ENCODE measurements at regions not wholly inside any gene's neighbourhood (a gene's known extent, or its start where the extent isn't known, plus 50 kb on each side); places are given as distances from the start of the nearest gene placed in this dataset.

DNA sequence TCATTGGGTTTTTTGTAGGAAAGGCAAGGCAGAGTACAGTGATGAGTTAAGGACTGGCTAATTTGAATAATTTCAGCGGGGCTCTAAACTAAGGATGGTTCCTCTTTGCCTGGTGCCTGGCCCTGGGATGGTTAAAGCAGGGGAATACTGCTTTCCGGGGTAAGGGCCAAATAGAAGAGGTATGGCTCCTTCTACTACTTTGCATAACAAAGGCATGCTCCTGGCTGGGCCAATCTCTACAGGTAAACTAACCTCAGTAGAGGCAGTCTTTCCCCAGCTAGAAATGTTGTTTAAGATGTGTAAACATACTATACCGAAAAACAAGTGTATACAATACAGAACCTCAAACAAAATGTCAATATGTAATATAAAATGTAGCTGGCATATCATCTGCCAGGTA is 1239.0 kb downstream of the SLC16A7 start:
- ATAC-seq (no peak), DNase-seq (ENCODE audit: extremely low read depth in 1 of 4, low spot score in 3 of 4) (no peak), FAIRE-seq (no peak)
- H4K20me1 ChIP-seq (replicated peaks; ENCODE audit: control insufficient read depth, insufficient read depth, low read length), result no peaks in the 10 kb centered on the region
- H3K79me2 ChIP-seq (ENCODE audit: control insufficient read depth, insufficient read depth, low read length), result no peaks in the 10 kb centered on the region
- no peaks in the 10 kb centered on the region for H3K9me3 ChIP-seq (replicated peaks; ENCODE audit: control insufficient read depth, insufficient read depth, low read depth, low read length)
- H3K27ac ChIP-seq (ENCODE audit: extremely low read depth, low read depth, low read length), result no peak overlapping the region
- H3K4me2 ChIP-seq (ENCODE audit: insufficient read depth, low read length), result no peak overlapping the region
- H3K27me3 ChIP-seq (ENCODE audit: control insufficient read depth in 2 of 2, insufficient read depth in 2 of 2, low read length in 2 of 2), result no peaks in the 10 kb centered on the region
- no peaks in the 10 kb centered on the region for H3K4me1 ChIP-seq (replicated peaks in 1 of 2; ENCODE audit: control insufficient read depth in 2 of 2, insufficient read depth in 2 of 2, low read length in 2 of 2)
- no peak overlapping the region for H2AFZ ChIP-seq (ENCODE audit: low read depth, low read length)
- POLR2A ChIA-PET, result no interaction called here
- no peaks in the 10 kb centered on the region for H3K36me3 ChIP-seq (ENCODE audit: control insufficient read depth, insufficient read depth, low read length)
- CTCF ChIA-PET (ENCODE audit: low intra/inter-chr PET ratio), result no interaction called here
- no peak overlapping the region for H3K4me3 ChIP-seq
- H3K9me1 ChIP-seq (ENCODE audit: control insufficient read depth, insufficient read depth, low read length), result no peaks in the 10 kb centered on the region
- intact Hi-C loops (cut with micrococcal nuclease) (no loop called here), in situ Hi-C loops (cut with MboI) (no loop called here)
- no TSS peak for BruUV-seq (replicated peaks)
- 3% methylated on average over 3 of the region's 3 CpGs for WGBS (ENCODE audit: insufficient coverage, low coverage, missing lambda C conversion rate)
- no peak overlapping the region for H3K9ac ChIP-seq (ENCODE audit: insufficient read depth in 1 of 2, low read depth in 2 of 2, low read length in 2 of 2)
- TF ChIP-seq HBP1 (CRISPR knock-in tag; IDR thresholded peaks at IDR 0.05) (no peak), NFIC (IDR thresholded peaks at IDR 0.05) (no peak), ZNF57 (CRISPR knock-in tag; IDR thresholded peaks at IDR 0.05) (no peak), ZNF740 (CRISPR knock-in tag; IDR thresholded peaks at IDR 0.05) (no peak), ZNF740 (tag; IDR thresholded peaks at IDR 0.05) (no peak), ZBTB43 (CRISPR knock-in tag; IDR thresholded peaks at IDR 0.05) (no peak), ZFP30 (CRISPR knock-in tag; IDR thresholded peaks at IDR 0.05; ENCODE audit: borderline replicate concordance) (no peak), SIX5 (IDR thresholded peaks at IDR 0.05; ENCODE audit: borderline replicate concordance in 1 of 2, insufficient read depth in 1 of 2, low read depth in 1 of 2, low read length in 2 of 2) (no peak), ZNF778 (CRISPR knock-in tag; IDR thresholded peaks at IDR 0.05) (no peak)
- TF ChIP-seq, protein P1, sequence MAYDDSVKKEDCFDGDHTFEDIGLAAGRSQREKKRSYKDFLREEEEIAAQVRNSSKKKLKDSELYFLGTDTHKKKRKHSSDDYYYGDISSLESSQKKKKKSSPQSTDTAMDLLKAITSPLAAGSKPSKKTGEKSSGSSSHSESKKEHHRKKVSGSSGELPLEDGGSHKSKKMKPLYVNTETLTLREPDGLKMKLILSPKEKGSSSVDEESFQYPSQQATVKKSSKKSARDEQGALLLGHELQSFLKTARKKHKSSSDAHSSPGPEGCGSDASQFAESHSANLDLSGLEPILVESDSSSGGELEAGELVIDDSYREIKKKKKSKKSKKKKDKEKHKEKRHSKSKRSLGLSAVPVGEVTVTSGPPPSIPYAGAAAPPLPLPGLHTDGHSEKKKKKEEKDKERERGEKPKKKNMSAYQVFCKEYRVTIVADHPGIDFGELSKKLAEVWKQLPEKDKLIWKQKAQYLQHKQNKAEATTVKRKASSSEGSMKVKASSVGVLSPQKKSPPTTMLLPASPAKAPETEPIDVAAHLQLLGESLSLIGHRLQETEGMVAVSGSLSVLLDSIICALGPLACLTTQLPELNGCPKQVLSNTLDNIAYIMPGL (CRISPR knock-in tag; IDR thresholded peaks at IDR 0.05), result no peak

Measured in K562 (cell line).